DMS79 (cell line): ENCODE measurements at regions not wholly inside any gene's neighbourhood (a gene's known extent, or its start where the extent isn't known, plus 50 kb on each side); places are given as distances from the start of the nearest gene placed in this dataset.
"Not testable (repeated sequence)": the region's sequence is repeated elsewhere in the genome, so short reads cannot be mapped to it uniquely, and the experiment has no call there.

ENCODE experiments used
- DNase-seq: peaks from one replicate; lab custom pipeline; 2025; lab: John Stamatoyannopoulos, UW

DNA sequence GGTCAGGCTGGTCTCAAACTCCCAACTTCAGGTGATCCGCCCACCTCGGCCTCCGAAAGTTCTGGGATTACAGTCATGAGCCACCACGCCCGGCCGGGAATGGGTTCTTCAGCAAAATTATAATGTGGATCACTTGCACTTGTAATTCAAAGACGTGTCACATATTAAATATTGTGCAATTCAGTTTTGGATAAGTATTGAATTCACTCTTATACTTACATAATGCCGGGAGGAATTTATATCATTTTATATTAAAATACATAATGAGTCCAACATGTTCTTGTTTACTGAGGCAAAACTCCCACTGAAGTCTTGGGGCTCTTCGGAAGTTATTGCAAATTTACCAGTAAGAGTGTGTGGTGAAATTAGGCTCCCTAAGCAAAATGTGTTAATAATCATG, 635.2 kb upstream of the LUZP2 start:
- DNase-seq, result no peak

- DNase-seq, result no peak
Observed at GRCh38 chr11:23865341-23865975, 631.4 kb upstream of the LUZP2 start.

DNA sequence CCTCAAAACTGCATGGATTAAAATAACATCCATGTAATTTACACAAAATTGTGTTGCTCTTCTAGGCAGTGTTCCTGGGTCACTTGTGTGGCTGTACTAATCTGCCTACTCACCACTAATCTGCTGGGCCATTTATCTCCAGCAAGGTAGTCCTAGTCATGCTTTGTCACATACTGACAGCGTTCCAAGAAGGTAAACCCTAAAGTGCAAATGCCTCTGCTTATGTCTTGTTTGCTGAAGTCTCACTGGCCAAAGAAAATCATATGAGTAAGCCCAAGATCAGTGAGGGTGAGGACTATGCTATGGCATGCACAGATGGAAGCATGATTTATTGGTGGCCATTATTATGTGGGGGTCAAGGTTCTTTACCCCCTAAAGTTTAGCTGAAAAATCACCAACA, 630.2 kb upstream of the LUZP2 start:
- no peak for DNase-seq

DNA sequence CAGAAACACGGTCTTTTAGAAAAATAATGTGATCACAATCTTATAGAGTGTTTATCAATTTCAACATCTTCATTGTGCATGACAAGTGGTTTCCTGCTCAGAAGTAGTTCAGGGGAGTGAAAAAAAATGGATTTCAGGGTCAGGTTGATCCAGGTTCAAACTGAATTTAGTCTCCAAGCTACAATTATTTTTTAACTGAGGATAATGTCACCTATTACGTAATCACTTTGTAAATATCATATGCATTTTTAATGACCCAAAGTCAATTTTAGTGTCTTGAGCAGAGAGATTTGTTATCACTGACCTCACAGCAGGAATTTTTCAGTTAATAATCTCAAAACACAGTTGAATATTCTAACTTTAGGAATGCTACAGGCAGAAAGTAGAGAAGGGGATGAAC, 627.2 kb upstream of the LUZP2 start:
- no peak for DNase-seq

- no peak for DNase-seq
Observed at GRCh38 chr11:23873406-23873805, 623.4 kb upstream of the LUZP2 start.

GRCh38 chr11:23875176-23875850, 621.5 kb upstream of the LUZP2 start:
- DNase-seq, result no peak

- not testable (repeated sequence) for DNase-seq
Observed at GRCh38 chr11:23883426-23884048, 613.3 kb upstream of the LUZP2 start.

GRCh38 chr11:23884341-23884740, 612.5 kb upstream of the LUZP2 start:
- DNase-seq, result no peak

DNA sequence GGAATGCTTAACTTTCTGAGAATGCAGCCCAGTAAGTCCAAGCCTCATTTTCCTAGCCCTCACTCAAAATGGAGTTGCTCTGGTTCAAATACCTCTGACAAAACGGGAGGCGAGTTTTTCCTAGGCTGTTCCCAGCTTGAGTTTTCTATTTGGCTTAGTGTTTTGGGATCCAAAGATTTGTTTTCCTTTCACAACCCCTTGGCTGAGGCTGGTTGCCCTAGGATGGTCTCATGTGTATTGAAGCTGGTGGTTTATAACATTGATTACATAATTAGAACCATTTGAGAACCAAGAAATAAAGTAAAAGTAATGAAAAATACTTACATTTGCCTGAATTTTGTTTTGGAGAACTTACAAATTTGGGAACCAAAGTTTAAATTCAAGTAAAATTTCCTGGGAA, 611.1 kb upstream of the LUZP2 start:
- DNase-seq, result no peak

DNA sequence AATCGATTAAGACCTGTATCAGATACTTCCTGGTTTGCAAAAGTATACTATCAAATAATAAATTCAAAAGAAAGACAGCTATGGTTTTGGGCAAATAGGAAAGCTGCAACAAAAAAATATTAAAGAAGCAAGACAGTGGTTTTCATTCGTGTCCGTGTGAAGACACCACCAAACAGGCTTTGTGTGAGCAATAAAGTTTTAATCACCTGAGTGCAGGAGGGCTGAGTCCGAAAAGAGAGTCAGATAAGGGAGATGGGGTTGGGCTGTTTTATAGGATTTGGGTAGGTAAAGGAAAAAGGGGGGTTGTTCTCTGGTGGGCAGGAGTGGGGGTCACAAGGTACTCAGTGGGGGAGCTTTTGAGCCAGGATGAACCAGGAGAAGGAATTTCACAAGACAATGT, 609.7 kb upstream of the LUZP2 start:
- not testable (repeated sequence) for DNase-seq

DNA sequence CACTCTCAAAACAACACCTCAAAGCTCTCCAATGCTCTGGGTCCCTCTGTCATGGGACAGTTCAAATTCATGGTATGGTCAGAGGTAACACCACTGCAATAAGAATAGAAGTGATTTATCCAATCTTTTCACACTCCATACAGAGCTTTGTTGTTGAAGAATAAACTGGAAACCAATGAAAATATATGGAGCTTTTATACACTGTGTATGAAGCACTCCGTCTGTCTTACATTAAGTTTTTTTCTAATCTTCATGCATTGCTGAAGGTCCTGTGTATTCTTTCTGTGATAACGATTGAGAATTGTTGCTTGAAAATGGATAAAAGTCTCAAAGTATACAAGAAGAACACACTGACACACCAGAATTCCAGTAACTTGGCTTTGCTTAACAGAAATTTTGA, 603.7 kb upstream of the LUZP2 start:
- DNase-seq, result no peak

DNA sequence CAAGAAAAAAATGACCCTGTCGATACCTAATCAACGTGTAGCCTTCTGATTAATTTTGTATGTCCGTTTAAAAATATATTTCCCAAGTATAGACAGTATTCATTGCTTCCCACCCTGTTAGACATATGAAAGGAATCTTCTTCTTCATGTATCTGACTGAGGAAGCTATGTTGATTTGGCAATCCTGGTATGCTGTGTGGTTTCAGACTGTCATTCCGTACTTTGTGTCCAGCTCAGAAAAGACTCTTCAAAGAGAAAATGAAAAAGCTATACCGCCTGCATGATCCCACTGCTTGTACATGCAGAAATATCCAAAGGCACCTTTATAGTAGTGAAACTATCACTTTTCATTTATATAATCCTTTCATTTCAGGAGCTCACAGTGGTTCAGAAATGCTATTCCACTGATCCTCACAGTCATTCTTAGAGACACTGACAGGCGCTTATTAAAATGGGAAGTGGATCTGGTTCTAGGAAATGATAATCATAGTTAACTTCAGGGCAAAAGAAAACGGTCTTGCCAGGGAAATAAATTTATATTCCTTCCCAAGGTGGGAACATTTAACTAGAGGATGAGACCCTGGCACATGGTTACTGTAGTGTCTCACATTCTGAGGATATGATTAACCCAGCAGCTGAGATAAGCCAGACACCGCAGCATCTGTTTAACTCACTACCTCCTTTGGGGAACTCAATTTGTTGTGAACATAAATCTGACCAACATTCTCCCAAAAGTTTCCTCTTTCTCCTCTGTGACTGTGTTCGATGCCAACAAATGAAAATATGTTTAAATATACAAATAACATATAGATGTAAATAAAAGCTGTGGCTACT, 599.2 kb upstream of the LUZP2 start:
- DNase-seq, result no peak

DNA sequence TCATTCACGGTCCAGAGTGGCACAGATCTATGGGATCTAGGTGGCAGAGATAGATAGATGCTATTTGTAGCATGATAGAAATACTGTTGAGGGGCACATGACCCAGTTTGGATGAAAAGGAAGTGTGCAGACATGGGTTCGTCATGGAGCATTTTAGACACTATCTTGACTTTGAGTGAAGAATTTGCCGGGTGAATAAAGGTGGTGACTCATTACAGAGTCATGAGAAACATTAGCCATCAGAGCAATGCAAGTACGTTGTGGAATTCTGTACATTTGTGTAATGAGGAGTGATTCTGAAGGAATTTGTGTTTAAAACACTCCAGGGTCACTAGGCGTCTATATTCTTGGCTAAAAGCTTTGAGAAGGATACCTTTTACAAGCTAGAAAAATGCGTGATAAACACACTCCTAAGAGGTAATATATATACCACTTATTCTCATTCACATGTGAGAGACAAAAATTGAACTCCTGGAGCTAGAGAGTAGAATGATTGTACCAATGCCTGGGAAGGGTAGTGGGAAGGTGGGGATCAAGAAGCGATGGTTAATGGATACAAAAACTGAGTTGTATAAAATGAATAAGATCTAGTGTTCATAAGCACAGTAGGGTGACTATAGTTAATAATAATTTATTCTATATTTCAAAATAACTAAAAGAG, 593.7 kb upstream of the LUZP2 start:
- no peak for DNase-seq

- DNase-seq, result no peak
Observed at GRCh38 chr11:23919455-23919854, 577.4 kb upstream of the LUZP2 start.

DNA sequence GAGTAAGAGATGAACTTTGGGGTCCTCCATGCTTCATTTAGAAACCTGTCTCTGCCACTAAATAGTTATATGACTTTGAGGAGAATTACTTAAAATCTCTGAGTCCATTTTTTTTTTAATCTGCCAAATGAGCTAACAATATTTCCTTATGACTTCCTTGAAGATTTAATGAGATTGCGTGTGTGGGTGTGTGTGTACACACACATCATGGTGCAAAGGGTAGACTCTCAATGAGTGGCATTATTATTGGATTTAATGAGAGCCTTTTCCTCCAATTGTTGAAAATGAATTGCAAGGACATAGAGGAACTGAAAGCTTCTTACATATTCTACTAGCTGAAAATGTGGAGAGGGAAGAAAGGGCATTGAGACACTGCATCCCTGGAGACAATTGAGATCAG, 573.5 kb upstream of the LUZP2 start:
- DNase-seq, result no peak

DNA sequence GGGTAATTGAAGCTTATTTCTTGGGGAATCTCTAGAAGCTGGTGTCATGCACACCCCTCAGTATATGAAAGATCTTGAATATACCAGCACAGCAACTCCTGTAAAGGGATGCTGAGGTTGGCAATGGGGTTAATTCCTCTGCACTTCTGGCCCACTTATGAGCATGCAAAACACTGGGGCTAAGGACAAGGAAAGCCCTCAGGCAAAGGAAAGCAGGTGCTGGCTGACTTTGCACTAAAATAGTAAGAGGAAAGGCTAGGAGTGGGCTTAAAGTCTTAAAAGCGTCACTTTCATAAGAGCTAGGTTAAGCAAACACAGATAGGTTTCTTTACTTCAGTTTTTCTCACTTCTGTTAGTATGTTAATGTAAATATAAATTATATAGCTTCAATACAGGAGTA, 572.6 kb upstream of the LUZP2 start:
- no peak for DNase-seq

GRCh38 chr11:23931443-23931842, 565.4 kb upstream of the LUZP2 start:
- DNase-seq, result no peak

GRCh38 chr11:23932485-23932898, 564.4 kb upstream of the LUZP2 start:
- no peak for DNase-seq

DNA sequence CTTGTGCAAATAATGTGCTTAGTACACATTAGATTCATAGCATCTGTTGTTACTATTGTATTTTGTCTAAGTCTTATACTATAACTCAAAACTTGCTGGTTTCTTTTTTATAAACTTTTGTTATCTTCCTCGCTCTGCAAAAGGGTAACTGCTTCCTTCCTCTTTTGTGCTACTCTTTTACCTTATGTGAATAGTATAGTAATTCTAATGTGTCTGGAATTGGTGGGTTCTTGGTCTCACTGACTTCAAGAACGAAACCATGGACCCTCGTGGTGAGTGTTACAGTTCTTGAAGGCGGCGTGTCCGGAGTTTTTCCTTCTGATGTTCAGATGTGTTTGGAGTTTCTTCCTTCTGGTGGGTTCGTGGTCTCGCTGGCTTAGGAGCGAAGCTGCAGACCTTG, 563.1 kb upstream of the LUZP2 start:
- no peak for DNase-seq

GRCh38 chr11:23934671-23935270, 562.1 kb upstream of the LUZP2 start:
- not testable (repeated sequence) for DNase-seq

- DNase-seq, result not testable (repeated sequence)
Observed at GRCh38 chr11:23942117-23942815, 554.6 kb upstream of the LUZP2 start.
